ENCODE measurements at regions not wholly inside any gene's neighbourhood (a gene's known extent, or its start where the extent isn't known, plus 50 kb on each side); places are given as distances from the start of the nearest gene placed in this dataset.

DNA sequence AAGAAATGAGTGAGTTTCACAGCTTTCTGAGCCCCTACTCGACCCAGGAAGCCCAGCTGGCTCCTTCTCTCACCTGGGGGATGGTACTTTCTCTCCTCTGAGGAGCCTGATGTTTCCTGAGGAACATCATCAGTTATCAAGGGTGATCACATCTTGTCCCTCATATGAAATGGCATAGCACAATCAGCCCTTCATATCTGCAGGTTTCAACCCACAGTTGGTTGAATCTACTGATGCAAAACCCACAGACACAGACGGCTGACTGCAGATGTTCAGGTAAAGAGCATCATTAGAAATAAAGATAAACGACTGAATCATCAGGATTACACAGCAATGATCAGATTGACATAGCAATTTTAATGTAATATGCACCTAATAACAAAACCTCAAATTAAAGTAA, 93.6 kb upstream of the OSTN start:
- TF ChIP-seq, protein P1, sequence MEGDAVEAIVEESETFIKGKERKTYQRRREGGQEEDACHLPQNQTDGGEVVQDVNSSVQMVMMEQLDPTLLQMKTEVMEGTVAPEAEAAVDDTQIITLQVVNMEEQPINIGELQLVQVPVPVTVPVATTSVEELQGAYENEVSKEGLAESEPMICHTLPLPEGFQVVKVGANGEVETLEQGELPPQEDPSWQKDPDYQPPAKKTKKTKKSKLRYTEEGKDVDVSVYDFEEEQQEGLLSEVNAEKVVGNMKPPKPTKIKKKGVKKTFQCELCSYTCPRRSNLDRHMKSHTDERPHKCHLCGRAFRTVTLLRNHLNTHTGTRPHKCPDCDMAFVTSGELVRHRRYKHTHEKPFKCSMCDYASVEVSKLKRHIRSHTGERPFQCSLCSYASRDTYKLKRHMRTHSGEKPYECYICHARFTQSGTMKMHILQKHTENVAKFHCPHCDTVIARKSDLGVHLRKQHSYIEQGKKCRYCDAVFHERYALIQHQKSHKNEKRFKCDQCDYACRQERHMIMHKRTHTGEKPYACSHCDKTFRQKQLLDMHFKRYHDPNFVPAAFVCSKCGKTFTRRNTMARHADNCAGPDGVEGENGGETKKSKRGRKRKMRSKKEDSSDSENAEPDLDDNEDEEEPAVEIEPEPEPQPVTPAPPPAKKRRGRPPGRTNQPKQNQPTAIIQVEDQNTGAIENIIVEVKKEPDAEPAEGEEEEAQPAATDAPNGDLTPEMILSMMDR (IDR thresholded peaks at IDR 0.05; ENCODE audit: low read depth, low read length) = no peak
- TF ChIP-seq, protein P2, sequence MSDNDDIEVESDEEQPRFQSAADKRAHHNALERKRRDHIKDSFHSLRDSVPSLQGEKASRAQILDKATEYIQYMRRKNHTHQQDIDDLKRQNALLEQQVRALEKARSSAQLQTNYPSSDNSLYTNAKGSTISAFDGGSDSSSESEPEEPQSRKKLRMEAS (IDR thresholded peaks at IDR 0.05; ENCODE audit: low read depth, low read length) = no peak
- TF ChIP-seq POLR2A (IDR thresholded peaks at IDR 0.05; ENCODE audit: extremely low read depth, insufficient read length) = no peak
